Germinal center (tissue), 1 donor: ENCODE measurements at regions not wholly inside any gene's neighbourhood (a gene's known extent, or its start where the extent isn't known, plus 50 kb on each side); places are given as distances from the start of the nearest gene placed in this dataset.
A peak's percentile ranks its signal among the peaks of the same experiment; 100 is the strongest.
"Not testable (repeated sequence)": the region's sequence is repeated elsewhere in the genome, so short reads cannot be mapped to it uniquely, and the experiment has no call there.

Experiments used
- DNase-seq: peaks from one replicate; pipeline ENCODE4 v3.0.0; 2012; ENCODE audit warnings: mixed read lengths, low spot score

DNA sequence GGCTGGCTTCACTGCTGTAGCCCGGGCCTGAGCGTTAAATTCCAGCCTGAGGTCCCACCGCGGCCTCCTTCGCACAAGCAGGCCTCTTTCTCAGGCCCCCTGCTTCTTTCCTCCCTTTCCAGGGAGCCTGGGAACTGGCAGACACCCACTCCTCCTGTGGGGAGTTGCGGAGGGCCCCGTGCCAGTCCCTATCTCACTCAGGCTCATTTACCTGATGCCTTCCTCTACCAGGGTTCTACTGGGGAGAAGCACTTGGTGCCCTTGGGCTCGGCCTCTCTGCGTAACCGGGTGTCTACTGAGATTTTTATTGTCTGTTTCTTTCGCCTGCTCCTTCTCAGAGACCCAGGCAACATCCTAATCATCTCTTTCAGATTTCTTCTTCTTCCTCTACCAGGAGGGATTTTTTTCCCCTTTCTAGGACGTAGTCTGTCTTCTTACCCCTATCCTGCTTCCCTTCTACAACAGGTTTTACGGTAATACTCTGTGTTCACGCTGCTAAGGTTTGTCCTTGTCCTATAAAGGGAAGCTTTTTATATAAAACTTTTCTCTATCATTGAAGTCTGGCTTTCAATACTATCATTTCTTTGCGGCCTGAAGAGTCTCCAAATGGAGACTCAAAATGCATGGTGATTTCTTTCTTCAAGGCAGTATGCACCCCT lies 135.4 kb upstream of the GPR12 start:
- DNase-seq = no peak

DNA sequence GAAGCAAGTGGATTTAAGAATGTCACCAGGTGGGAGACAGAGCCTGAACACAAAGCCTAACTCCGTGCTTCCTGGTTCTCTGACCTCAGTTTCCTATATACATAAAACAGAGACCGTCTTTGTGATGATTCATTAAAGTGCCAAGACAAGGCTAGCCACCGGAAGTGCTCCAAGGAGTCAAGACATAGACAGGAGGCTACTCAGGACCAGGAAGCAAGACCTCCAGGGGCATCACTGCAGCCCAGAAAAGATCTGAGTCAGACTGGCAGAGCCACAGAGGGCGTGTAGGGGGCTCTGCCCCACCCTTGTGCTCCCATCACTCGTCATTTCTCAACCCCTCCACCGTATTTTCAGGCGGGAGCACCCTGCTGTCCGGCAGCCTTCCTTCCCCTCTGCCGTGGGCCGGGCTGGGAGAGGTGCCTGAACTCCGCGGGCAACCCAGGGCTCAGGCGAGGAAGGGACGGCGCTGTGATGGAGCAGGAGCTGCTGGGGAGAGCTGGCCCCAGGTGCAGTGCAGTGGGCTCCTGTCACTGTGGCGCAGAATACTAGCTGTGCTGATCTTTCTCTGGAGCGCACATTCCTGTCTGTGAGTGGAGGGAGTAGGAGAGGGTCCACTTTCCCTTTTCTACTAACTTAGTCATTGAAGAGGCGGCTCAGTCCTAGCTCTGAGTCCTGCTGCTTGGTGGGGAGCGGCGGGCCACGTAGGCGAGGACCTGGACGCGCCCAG lies 134.7 kb upstream of the GPR12 start:
- DNase-seq = no peak

DNA sequence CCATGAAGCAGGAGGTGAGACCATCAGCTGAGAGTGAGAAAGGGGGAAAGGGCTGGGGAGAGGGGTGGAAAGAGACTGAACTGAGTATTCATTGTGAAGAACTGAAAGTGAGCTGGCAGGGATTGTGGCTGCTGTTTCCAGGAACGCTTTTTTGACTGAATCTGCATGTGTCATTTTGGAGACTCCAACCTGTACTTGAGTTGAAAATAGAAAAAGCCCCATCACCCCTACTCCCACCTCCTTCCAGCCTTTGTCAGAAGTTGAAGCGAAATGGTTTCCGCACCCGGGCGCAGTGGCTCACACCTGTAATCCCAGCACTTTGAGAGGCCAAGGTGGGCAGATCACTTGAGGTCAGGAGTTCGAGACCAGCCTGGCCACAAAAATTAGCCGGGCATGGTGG lies 128.0 kb upstream of the GPR12 start:
- DNase-seq = no peak

DNA sequence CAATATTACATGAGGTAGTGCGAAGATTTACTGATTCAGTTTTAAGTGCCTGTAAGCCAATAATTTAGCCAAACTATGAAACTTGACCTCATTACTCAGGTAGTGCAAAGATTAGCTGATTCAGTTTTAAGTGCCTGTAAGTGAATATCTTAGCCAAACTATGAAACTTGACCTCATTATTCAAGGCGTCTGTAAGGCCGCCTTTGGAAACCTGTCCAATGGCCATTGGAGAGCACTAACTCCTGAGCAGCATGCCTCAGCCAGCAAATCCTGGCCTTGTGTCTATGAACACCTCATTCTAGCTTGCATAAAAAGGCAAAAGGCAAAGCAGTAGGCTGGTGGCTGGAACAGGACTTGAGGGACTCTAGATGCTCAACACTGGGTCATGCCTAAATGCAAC lies 127.0 kb upstream of the GPR12 start:
- DNase-seq = no peak

DNA sequence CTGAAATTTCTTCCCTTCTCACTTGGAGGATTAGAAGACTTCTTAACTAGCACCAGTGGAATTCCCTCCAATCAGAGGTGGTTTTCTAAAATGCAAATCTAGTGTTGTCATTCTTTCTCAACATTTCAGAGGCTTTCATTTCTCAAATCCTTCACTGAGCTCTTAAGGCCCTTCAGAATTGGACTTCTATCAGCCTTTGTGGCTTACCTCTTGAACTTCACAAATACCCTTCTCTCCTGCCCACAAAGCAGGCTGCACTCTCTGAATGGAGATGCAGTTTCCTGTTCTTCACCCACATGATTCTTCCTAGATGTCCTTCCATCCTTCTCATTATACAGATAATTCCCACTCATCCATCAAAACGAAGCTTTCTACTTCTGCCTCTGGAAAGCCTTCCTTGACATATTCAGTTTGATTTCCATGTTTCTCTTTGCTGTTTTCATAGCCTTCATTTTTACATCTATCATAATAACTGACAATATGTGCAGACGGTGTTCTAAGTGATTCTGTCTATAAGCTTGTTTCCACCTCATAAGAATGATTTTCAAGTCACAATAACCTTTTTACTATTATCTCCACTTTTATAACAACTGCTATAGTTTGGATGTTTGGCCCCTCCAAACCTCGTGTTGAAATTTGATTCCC lies 123.1 kb upstream of the GPR12 start:
- DNase-seq = no peak

DNA sequence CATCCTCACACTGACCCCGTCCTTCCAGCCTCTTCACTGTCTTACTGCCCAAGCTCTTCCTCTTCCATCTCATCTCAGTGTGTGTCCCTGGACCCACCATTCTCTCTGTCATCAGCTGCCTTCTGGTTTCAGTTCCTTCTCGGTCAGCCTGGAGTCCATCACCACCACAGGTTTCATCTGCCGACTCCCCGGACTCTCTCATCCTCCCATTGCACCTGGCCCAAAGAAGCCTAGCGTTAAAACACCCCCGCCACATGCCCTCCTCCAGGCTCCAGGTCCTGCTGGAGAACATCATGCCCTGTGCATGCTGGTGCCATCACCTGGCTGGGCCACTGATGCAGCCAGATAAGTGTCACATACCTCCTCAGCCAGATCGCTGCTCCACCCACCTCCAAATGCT lies 122.1 kb upstream of the GPR12 start:
- DNase-seq = no peak

DNA sequence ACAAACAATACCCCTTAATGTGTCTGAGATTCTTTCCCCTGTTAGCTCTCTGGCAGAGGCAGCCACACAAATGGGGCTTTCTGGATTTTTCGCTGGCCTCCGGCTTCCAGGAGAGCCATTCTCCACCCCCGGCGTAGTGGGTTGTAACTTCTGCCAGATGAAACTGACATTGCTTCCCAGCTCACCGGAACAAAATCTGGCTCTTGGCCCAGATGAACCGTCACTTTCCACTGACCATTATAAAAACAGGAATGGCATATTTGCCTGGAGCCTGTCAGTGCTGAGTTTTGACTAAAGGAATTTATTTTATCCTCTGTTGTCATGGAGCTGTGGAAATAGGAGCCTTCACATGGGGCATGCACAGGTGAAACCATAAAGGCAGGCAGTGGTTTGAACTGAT lies 120.6 kb upstream of the GPR12 start:
- no peak for DNase-seq

DNA sequence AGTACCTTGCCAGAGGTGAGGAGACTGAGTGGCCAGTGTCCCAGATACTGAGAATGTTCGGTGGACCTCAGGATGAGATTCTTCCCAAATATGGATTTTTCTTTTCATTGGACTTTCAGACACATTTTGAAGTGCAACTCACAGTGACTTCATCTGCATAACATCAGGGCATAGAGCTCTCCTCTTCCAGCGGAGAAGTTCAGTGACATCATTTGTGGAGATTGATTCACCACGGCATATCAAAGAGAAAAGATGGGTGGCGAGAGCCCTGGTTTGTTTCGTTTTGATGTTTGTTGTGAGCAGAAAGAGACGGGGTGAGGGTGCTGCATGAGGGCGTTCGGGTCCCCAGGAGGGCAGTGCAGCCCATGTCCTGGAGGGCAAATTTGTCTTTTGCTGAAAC lies 120.1 kb upstream of the GPR12 start:
- DNase-seq = no peak

DNA sequence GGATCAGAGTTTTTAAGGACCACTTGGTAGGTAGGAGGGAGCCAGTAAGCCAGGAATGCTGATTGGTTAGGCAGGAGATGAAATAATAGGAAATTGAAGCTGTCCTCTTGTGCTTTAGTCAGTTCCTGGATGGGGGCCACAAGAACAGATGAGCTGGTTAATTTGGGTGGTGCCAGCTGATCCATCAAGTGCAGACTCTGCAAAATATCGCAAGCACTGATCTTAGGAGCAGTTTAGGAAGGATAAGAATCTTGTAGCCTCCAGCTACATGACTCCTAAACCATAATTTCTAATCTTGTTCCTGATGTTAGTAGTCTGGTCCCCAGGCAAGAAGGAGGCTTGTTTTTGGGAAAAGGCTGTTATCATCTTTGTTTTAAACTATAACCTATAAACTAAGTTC lies 117.9 kb upstream of the GPR12 start:
- no peak for DNase-seq

DNA sequence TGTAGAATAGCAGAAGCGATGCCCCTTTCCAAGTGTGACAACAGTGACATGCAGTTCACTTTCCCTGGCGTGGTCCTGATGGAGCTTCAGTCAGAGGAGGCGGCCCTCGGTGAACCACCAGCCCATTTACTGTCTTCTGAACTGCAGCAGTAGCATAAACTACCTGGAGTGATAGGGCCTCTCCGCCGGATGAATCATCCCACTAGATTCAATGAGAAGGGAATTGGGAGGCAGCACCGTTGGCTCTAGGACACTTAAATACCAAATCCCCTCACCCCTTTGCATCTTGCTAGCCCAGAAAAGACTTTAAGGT lies 112.8 kb upstream of the GPR12 start:
- no peak for DNase-seq

DNA sequence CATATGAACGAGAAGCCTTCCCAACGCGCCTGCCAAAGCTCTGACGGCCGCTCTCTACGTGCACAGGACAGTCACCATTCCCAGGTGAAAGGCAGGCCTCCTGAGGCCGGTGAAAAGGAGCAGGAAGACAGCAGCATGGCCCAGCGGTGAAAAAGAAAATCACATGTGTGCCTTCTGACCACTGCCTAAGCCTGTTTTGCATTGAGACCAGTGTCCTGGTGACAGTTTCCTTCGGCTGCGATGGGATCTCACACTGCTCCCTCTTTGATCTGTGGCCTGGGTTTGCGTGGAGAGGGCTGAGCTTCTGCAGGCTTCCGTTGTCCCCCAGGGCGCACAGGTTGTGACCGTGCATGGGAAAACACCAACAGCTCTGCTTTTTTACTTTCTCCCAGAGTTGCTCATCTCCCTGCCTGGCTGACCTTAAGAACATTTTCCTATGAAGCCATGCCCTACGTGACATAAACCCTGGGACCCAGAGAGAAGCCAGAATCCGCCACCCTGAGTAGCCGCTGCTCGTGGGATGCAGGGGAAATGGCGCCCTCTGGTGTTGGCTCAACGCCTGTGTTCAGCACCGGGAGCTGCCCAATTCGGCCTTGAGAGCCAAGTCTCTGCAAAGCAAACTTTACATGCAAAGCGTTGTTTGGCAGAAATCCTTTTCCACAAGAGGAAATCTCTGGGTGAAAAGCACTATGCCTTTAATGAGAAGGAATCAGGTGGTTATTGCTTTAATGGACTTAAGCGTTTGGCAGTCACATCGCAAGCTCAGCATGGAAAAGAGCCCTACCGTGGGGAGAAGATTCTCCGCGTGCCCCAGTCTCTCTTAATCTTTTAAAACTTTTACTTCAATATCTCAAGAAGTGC lies 112.2 kb upstream of the GPR12 start:
- peak; percentile 52 for DNase-seq

DNA sequence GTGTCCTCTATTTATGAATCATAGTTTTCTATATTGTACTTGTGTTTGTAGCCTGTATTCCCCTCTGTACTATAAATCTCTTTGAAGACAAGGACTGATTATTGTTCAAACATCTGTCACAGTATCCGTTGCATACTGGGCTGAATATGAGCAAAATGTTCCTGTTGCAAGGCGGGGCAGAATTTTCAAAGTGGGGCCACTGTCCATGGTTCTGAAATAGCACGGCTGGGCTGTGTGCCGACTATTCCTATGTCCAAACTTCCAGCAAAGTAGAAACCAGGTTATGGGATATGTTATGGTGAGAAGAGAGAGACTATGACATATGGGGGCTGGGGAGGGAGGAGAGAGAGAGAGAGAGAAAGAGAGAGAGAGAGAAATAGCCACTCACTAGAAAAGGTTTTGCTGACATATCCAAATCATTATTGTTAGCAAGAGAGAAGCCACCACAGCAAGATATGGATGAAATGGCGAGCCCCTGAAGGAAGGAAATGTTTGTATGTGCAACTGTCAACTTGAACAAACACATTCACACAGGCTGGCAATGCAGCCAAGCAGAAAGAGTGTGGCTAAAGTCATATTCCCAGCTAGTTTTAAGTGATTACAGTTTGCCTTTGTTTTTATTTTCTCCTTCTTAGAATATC lies 107.0 kb upstream of the GPR12 start:
- peak; percentile 6 for DNase-seq

DNA sequence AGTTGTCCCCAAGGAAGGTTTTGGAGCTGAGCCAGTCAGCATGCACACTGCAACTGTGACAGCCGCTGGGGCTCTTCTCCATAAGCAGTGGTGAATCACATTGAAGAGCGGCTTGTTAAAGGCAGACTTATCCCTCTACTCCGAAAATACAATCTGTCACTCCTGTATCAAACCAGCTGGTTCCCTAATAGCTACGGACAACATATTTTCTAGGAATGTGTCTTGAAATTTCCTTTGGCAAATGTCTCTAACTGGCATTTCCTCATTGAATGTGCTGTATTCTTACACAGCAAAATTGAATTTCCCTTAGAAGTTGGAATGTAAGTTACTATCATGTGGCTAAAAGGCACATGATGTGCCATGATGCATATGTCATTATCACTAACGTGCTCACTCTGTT lies 104.0 kb upstream of the GPR12 start:
- DNase-seq = no peak

DNA sequence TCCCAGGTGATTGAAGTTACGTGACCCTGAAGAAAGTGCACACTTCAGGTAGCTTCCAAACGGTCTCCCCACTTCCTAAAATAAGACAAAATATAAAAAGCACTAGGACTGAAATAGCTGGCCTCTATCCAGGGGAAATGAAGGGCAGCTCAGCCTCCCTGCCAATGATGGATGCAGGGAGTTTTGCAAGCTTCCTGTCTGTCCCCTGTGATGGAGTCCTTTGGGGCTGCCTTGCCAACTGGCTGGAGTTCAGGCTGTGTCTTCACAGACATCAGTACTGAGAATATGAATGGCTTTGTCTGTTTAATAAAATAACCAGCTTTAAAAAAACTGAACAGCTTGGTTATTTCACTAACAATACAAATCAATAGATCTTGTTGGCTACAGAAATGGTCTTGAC lies 101.4 kb upstream of the GPR12 start:
- no peak for DNase-seq

DNA sequence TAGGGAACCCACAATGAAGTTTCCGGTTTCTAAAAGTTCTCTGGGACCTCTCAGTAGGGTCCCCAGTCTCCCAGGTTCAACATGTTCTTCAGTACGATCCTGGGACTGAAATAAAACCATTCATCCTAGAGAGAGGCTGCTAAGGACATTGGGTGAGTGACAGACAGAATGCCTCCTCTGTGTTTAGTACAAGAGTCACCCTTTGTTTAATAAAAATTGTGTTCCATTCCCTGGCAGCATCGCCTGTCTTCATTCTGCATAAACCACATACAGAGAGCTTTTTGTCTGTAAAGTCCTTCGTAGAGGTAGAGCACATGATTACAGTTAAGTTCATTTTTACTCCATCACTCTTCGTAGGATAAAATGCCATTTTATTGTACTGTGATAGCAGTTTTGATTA lies 95.3 kb upstream of the GPR12 start:
- DNase-seq = no peak

DNA sequence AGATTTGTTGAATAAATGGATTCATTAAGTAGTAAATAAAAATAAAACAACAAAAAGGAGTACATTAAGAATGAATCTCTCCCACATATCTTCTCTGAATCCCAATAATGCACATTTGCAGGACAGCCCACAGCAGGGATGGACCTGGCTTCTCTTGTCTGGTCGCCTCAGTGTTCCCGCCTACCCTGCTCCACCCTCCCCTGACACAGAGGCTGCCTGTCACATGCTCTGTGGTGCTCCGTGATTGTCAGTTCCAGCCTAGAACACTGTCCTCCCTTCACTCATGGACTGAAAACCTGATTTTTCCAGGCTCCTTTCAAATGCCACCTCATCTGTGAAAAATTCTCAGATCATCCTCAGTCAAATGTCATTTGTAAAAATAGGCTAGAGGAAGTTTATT lies 94.5 kb upstream of the GPR12 start:
- DNase-seq = no peak

DNA sequence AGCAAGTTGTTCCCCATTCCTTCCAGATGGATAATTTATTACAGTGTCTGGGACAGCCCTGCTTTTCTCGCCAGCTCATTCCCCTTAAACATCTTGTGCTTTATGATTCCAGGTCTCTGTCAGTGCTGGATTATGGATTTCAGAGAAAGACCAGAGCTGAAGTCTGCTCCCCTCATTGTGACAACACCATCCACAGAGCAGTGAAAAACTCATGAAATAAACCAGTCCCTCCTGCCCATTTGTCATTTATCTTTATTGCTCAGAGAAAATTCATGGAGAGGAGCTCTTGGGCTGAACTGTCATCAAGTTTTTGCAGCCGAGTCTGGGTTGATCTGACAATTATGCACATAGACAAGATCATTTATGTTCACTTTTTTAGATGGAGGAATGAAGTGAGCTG lies 92.7 kb upstream of the GPR12 start:
- no peak for DNase-seq

DNA sequence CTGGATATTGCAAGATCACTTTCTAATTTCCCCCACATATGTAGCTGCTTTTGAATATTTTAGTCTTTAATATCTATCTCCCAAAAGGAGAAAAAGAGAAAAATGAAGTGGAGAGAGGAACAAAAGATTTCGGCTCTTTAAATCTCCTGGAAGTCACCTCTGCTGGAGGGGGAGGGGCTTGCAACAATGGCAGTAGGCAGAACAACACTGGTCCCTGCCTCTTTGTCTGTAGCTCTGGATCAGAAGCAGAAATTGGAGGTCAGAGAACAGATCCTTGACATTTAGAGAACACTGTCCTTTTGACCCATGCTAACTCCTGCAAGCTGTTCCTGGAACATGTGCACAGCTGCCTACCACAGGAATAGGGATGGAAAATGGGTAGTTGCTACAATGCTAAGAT lies 86.7 kb upstream of the GPR12 start:
- no peak for DNase-seq

DNA sequence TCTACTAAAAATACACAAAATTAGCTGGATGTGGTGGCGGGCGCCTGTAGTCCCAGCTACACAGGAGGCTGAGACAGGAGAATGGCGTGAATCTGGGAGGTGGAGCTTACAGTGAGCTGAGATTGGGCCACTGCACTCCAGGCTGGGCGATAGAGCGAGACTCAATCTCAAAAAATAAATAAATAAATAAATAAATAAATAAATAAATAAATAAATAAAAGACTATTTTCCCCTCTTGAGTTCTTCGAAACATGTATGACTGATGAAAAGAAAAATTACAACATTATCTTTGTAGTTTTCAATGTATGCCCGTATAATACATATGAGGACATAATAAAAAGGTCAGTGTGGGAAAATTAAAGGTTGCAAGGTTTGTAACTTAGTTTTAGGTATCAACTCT lies 84.5 kb upstream of the GPR12 start:
- not testable (repeated sequence) for DNase-seq

DNA sequence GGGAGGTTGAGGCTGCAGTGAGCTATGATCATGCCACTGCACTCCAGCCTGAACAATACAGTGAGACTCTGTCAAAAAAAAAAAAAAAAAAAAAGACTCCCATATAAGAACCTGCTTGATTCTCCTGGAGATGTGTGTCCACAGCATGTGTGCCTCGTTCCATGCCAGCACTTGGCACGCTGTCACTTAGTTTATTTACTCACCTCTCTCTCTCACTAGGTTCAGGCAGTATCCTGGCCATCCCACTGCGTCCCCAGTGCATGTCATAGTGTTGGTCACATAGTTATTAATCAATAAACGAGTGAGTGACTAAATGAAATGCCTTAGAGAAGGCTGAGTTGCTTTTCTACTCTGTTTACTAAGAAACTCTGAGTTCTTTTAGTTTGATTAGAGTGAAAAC lies 79.1 kb upstream of the GPR12 start:
- DNase-seq = no peak

DNA sequence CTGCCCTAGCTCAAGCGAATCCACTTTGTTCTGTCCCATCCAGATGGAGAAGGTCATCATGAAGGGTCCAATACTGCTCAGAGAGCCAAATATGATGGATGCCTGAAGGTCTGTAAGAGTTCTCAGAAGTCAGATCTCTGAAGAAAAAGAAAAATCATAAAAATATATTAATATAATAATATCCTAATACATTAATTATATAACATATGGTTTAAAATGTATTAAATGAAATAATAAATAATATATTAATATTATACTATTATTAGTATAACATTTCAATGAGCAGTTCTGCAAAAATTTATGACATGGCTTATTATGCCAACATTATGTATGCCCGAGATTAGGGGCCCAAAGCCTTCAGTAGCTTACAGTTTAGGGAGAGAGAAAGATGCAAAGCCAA lies 78.2 kb upstream of the GPR12 start:
- no peak for DNase-seq

DNA sequence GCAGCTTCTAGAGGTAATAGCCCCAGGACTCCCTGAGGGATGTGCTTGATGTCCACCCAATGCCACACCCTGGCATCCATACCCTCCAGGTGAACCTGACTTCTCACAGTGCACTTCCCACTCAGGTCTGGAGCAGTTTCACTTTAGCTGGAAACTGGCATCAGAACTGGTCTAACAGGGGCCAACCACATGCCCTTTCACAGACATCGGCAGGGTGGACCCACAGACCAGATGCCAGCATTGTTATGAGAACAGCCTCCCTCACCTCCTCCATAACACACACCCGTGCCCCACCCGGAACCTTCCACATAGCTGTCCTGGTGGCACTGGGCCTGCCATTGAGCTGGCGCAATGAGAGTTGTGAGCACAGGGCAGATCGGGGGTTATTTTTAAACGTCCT lies 77.4 kb upstream of the GPR12 start:
- DNase-seq = no peak
